ENCODE measurements at regions not wholly inside any gene's neighbourhood (a gene's known extent, or its start where the extent isn't known, plus 50 kb on each side); places are given as distances from the start of the nearest gene placed in this dataset.

DNA sequence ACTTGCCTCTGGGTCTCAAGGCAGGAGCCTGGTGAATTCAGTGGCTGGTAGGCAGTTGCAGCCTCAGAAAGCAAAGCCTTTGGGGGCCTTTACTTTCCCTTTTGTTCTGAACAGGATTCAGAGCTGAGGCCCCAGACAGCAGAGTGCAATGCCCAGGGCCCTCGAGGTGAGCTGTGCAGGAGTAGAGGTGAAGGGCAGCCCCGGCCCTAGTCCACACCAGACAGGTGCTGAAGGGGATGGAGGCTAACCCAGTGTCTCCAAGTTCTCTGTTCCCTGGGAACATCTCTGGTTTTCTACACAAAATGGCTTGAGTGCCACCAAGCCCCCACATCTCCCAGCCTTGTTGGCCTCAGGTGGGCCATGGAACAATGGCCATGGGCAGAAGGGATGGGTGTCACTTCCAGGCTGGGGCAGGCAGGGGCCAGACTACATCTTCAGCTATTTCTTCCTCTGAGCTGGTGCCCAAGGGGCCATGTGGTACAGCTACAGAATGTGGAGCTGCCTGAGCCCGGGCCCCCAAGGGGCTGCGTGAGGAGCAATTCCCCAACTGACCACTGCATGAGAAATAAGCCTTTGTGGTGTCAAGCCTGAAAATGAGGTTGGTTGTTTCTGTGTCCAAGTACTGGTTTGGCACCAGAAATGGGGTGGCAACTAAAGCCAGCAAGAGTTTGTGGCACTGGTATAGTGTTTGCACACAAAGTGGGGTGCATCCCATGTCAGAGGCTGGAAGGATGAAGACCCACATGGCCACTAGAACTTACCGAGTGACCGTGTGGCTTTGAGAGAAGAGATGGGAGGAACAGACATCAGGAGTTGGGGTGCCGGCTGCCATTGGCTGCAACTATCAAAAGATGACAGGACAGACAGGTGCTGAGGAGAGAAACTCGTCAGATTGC, 57.8 kb downstream of the BARX1 start:
- no peak overlapping the region for H3K4me3 ChIP-seq (ENCODE audit: low read depth, low read length)
- no peak for DNase-seq (ENCODE audit: low read depth)
- no peak for TF ChIP-seq CTCF (IDR thresholded peaks at IDR 0.05; ENCODE audit: control insufficient read depth, extremely low read depth, insufficient read depth)

DNA sequence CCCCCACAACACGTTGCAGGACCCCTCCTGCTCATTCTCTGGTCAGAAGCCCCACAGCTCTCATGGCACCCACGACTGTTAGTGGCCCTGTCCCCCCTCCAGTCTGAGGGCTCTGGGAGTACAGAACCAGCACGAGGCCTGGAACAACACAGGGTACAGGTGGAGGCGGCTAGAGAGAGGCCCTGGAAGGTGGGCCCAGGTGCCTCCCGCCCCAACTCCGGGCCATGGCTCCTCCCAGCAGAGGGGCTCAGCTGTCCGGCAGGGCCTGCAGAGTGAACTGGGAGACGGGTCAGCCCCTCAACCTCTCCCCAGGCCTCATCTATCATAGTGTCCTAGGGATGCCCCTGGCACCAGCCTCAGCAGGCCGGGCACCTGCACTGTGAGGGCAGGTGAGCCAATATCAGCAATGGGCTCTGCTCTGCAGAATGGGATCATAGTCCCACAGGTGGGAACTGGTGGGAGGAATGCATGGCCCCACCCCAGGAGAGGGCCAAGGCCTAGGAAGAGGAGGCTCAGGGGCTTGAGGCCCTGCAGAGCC, 58.6 kb downstream of the BARX1 start:
- no peak for TF ChIP-seq CTCF (IDR thresholded peaks at IDR 0.05; ENCODE audit: control insufficient read depth, extremely low read depth, insufficient read depth)

DNA sequence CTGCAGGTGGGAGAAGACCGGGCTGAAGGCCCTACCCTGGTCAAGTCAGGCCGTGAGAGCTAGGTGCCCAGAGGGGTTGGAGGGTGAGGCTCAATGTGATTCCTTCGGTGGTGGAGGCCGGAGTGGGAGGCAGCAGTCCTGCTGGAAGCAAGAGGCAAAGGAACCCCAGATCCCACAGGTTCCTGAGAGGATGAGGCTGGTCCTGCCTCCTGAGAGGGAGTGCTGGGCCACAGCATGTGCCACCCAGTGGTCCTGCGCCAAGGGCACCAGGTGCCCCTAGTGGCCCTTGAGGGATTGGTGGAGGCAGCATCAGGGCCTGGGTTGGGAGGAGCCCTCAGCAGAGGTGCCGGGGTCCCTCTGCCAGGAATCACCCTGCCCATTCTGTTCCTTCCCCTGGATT, 59.1 kb downstream of the BARX1 start:
- no peak overlapping the region for H3K4me3 ChIP-seq (ENCODE audit: low read depth, low read length)
- no peak for TF ChIP-seq CTCF (IDR thresholded peaks at IDR 0.05; ENCODE audit: control insufficient read depth, extremely low read depth, insufficient read depth)
- DNase-seq (ENCODE audit: low read depth): no peak

More for the DNA sequence above, 58.6 kb downstream of the BARX1 start:
- no peak overlapping the region for H3K4me3 ChIP-seq (ENCODE audit: low read depth, low read length)
- no peak for DNase-seq (ENCODE audit: low read depth)

DNA sequence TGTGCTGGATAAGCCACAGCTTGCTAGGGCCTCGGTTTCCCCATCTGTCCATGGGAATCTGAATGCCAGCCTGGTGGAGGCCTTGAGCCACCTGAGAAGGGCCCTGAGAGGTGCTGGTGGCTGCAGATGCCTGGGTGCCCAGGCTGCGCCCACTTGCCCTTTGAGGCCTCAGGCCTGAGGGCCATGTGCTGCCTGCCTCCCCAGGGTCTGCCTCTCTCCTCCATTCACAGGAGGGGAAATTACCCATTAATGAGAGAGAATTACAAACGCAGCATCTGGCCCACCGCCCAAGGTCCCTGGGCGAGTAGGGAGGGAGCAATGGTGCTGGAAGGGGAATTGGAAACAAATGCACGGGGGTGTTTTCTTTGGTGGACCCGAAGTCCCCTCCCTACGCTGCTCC, 59.6 kb downstream of the BARX1 start:
- no peak overlapping the region for H3K4me3 ChIP-seq (ENCODE audit: low read depth, low read length)
- TF ChIP-seq CTCF (IDR thresholded peaks at IDR 0.05; ENCODE audit: control insufficient read depth, extremely low read depth, insufficient read depth): no peak
- no peak for DNase-seq (ENCODE audit: low read depth)

- no peak for DNase-seq (ENCODE audit: low read depth)
- no peak for TF ChIP-seq CTCF (IDR thresholded peaks at IDR 0.05; ENCODE audit: control insufficient read depth, extremely low read depth, insufficient read depth)
- H3K4me3 ChIP-seq (ENCODE audit: low read depth, low read length): no peak overlapping the region
These were observed 60.5 kb downstream of the BARX1 start for GRCh38 chr9:93894691-93895079.

DNA sequence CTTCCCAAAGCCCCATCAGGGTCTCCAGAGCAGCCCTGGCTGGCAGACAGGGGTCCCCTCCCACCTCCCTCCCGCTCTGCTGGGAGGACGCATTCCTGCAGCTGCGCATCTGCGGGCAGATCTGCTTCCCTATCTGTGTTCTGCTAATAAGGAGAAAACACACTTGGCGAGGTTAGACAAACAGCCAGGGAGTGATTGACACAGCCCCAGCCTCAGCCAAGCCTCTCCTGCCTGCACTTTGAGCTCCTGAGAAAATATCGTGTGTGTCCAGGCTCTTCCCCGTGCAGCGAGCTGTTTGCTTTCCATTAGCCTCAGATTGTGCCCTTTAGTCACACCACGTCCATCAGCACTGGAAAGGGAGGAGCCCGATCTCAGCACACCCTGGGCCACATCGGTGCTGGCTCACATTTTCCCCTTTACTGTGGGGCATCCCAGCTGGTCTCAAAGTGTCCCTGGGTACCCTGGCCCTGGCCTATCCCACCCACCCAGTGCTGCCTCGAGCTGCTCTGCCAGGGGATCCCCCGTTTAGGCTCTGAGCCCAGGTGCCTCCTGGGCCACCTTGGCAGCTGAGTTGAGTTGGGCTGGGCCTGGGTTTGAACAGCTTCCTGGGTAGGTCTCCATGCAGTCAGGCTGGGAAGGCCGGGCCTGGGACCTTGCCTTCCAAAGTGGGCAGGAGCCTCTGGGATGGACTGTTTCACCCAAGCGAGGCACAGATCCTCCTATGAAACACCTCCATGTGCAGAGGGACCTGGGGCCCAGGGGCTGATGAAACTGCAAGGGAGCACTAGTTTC, 61.1 kb downstream of the BARX1 start:
- no peak for DNase-seq (ENCODE audit: low read depth)
- no peak overlapping the region for H3K4me3 ChIP-seq (ENCODE audit: low read depth, low read length)
- no peak for TF ChIP-seq CTCF (IDR thresholded peaks at IDR 0.05; ENCODE audit: control insufficient read depth, extremely low read depth, insufficient read depth)
